GDM1 (cell line): ENCODE measurements at regions not wholly inside any gene's neighbourhood (a gene's known extent, or its start where the extent isn't known, plus 50 kb on each side); places are given as distances from the start of the nearest gene placed in this dataset.
"Not testable (repeated sequence)": the region's sequence is repeated elsewhere in the genome, so short reads cannot be mapped to it uniquely, and the experiment has no call there.

Experiments used
- DNase-seq: peaks from one replicate; lab custom pipeline; 2025; lab: John Stamatoyannopoulos, UW

- DNase-seq = no peak
Measured at GRCh38 chr9:761793-762560, 79.5 kb upstream of the DMRT1 start.

- no peak for DNase-seq
Measured at GRCh38 chr9:763692-764091, 77.8 kb upstream of the DMRT1 start.

GRCh38 chr9:764105-764524 lies 77.4 kb upstream of the DMRT1 start:
- peak; percentile 68 for DNase-seq

GRCh38 chr9:764986-765385 lies 76.5 kb upstream of the DMRT1 start:
- DNase-seq = no peak

DNA sequence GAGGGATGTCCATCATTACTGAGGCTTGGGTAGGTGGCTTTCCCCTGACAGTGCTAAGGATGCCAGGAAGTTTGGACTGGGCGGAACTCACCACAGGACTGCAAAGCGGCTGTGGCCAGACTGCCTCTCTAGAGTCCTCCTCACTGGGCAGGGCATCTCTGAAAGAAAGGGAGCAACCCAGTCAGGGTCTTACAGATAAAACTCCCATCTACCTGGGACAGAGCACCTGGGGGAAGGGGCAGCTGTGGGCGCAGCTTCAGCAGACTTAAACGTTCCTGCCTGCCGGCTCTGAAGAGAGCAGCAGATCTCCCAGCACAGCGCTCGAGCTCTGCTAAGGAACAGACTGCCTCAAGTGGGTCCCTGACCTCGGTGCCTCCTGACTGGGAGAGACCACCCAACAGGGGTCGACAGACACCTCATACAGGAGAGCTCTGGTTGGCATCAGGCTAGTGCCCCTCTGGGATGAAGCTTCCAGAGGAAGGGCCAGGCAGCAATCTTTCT lies 74.4 kb upstream of the DMRT1 start:
- DNase-seq = not testable (repeated sequence)

- DNase-seq = no peak
Measured at GRCh38 chr9:776086-776485, 65.4 kb upstream of the DMRT1 start.

DNA sequence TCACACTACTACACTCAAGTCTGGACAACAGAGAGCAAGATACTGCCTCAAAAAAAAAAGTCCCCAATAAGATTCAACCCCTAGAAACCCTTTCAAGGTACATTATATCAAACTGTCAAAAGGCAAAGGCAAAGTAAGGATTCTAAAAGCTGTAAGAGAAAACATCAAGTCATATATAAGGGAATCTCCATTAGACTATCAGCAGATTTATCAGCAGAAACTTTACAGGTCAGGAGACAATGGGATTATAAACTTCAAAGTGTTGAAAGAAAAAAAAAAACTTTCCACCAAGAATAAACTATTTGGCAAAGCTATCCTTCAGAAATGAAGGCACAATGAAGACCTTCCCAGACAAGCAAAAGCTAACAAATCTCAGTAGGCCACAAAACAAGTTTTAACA lies 63.5 kb upstream of the DMRT1 start:
- DNase-seq = no peak

DNA sequence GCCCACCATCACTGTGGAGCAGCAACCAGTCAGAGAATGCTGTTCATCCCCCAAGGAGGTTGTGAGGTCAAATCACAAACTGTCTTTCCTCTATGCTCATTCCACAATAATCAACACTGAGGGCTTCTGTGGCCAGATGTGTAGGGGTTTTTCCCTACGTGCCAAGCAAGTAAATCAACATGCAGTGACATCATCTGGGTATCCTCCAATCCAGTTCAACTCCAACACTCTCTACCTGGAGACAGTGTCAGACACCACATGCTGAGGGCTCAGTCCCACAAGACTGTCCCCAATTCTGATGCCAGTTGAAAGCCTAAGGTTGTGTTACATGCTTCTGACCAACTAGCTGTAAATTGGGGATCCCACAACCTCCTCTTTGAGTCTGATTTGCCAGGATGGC lies 57.3 kb upstream of the DMRT1 start:
- DNase-seq = no peak

- no peak for DNase-seq
Measured at GRCh38 chr9:784916-785315, 56.6 kb upstream of the DMRT1 start.

- DNase-seq = no peak
Measured at GRCh38 chr9:785997-786396, 55.5 kb upstream of the DMRT1 start.

GRCh38 chr9:786405-786804 lies 55.1 kb upstream of the DMRT1 start:
- no peak for DNase-seq

DNA sequence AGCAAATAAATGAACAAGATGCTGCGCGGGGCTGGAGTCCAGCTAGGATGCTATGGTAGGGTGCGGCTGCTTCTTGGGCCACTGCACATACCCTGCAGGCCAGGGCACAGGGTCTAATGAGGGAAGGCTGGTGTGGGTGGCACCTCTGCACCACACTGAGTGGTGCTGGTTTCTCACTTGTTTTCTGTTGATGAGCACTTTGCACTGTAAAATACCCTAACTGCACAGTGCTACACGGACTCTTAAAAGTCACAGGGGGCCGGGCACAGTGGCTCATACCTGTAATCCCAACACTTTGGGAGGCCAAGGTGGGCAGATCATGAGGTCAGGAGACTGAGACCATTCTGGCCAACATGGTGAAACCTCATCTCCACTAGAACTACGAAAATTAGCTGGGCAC lies 52.7 kb upstream of the DMRT1 start:
- DNase-seq = no peak
